Smooth muscle cell (in vitro differentiated cells): ENCODE measurements at regions not wholly inside any gene's neighbourhood (a gene's known extent, or its start where the extent isn't known, plus 50 kb on each side); places are given as distances from the start of the nearest gene placed in this dataset.

Source experiments
- DNase-seq: peaks from one replicate; lab custom pipeline; 2025; ENCODE audit not compliant: unreplicated experiment; lab: John Stamatoyannopoulos, UW
- H2AFZ ChIP-seq: fragments of 200-600 bp; sonication (generic); 2 replicates; pipeline ENCODE4 v1.6.0; 2016; ENCODE audit warnings: antibody characterized with exemption, low read depth, mild to moderate bottlenecking
- H3F3A ChIP-seq: fragments of 200-600 bp; sonication (generic); 2 replicates; pipeline ENCODE4 v1.6.0; 2017; ENCODE audit warnings: antibody characterized with exemption, low read depth
- H3K27ac ChIP-seq: fragments of 200-600 bp; sonication (generic); 2 replicates; pipeline ENCODE4 v1.5.1; 2016; ENCODE audit warnings: low read depth, mild to moderate bottlenecking
- H3K27me3 ChIP-seq: fragments of 200-600 bp; sonication (generic); 2 replicates; pipeline ENCODE4 v1.6.1; 2016; ENCODE audit warnings: low read depth, mild to moderate bottlenecking
- H3K36me3 ChIP-seq: fragments of 200-600 bp; sonication (generic); 2 replicates; pipeline ENCODE4 v1.5.1; 2016; ENCODE audit warnings: low read depth
- H3K4me1 ChIP-seq: fragments of 200-600 bp; sonication (generic); 2 replicates; pipeline ENCODE4 v1.5.1; 2016; ENCODE audit warnings: low read depth
- H3K4me2 ChIP-seq: fragments of 200-600 bp; sonication (generic); 2 replicates; pipeline ENCODE4 v1.6.0; 2016; ENCODE audit warnings: mild to moderate bottlenecking
- H3K4me3 ChIP-seq: fragments of 200-600 bp; sonication (generic); 2 replicates; pipeline ENCODE4 v1.5.1; 2016; ENCODE audit warnings: mild to moderate bottlenecking
- H3K79me2 ChIP-seq: fragments of 200-600 bp; sonication (generic); 2 replicates; pipeline ENCODE4 v1.6.0; 2016; ENCODE audit warnings: low read depth, mild to moderate bottlenecking
- H3K9ac ChIP-seq: fragments of 200-600 bp; sonication (generic); 2 replicates; pipeline ENCODE4 v1.6.0; 2016; ENCODE audit warnings: low read depth
- H3K9me3 ChIP-seq: fragments of 200-600 bp; sonication (generic); replicated peaks from 2 replicates; pipeline ENCODE4 v1.5.1; 2016; ENCODE audit warnings: low read depth
- H4K20me1 ChIP-seq: fragments of 200-600 bp; sonication (generic); 2 replicates; pipeline ENCODE4 v1.6.0; 2016; ENCODE audit warnings: low read depth
- WGBS: methylation state at CpG from one replicate; pipeline ENCODE4 v1.1.7; 2016; ENCODE audit warnings: low lambda C conversion rate; 5-methylcytosine and 5-hydroxymethylcytosine counted together
- TF ChIP-seq, protein P1 (sequence below): fragments of 200-600 bp; sonication (generic); IDR thresholded peaks from 2 replicates; pipeline ENCODE4 v1.5.1; 2017; ENCODE audit warnings: borderline replicate concordance, mild to moderate bottlenecking, antibody characterized with exemption; ENCODE audit not compliant: insufficient read depth, poor library complexity, severe bottlenecking

GRCh38 chr6:154619146-154619545 lies 108.7 kb upstream of the CNKSR3 start:
- Histone ChIP-seq H3K79me2 (no peaks in the 10 kb centered on the region), H2AFZ (no peak overlapping the region), H3F3A (peaks cover 6% of the 10 kb centered on the region), H3K4me3 (no peak overlapping the region), H3K4me2 (no peak overlapping the region), H3K4me1 (no peaks in the 10 kb centered on the region), H3K27ac (no peak overlapping the region), H3K36me3 (no peaks in the 10 kb centered on the region), H4K20me1 (no peaks in the 10 kb centered on the region), H3K9me3 (no peaks in the 10 kb centered on the region), H3K9ac (no peak overlapping the region), H3K27me3 (no peaks in the 10 kb centered on the region)
- TF ChIP-seq, protein P1, sequence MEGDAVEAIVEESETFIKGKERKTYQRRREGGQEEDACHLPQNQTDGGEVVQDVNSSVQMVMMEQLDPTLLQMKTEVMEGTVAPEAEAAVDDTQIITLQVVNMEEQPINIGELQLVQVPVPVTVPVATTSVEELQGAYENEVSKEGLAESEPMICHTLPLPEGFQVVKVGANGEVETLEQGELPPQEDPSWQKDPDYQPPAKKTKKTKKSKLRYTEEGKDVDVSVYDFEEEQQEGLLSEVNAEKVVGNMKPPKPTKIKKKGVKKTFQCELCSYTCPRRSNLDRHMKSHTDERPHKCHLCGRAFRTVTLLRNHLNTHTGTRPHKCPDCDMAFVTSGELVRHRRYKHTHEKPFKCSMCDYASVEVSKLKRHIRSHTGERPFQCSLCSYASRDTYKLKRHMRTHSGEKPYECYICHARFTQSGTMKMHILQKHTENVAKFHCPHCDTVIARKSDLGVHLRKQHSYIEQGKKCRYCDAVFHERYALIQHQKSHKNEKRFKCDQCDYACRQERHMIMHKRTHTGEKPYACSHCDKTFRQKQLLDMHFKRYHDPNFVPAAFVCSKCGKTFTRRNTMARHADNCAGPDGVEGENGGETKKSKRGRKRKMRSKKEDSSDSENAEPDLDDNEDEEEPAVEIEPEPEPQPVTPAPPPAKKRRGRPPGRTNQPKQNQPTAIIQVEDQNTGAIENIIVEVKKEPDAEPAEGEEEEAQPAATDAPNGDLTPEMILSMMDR = no peak
- 84% methylated on average over 5 of the region's 5 CpGs for WGBS
- no peak for DNase-seq

DNA sequence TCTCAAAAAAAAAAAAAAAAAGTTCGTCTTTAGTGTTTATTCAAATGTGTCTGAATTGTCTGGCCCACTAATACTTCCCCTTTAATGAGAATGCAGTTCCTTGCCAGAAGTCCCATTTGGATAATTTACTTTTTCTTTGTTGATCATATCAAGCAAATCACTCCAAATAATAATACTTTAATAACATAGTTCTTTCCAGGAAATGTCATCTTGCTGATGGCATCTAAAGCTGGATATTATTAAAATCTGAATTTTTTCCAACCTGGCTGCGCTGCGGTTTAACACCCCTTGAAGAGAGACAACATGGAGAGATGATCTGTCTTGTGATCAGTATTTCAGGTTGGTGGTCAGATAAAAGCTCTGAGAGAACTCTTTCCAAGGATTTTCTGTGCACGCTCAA lies 111.2 kb upstream of the CNKSR3 start:
- Histone ChIP-seq H2AFZ (no peak overlapping the region), H3K4me2 (no peak overlapping the region), H3K4me1 (no peaks in the 10 kb centered on the region), H3F3A (no peaks in the 10 kb centered on the region), H3K4me3 (no peak overlapping the region), H3K9ac (no peak overlapping the region), H3K9me3 (no peaks in the 10 kb centered on the region), H3K79me2 (no peaks in the 10 kb centered on the region), H3K27me3 (no peaks in the 10 kb centered on the region), H3K27ac (no peak overlapping the region), H3K36me3 (no peaks in the 10 kb centered on the region), H4K20me1 (no peaks in the 10 kb centered on the region)
- no peak for DNase-seq
- WGBS = 92% methylated on average over 4 of the region's 4 CpGs
- TF ChIP-seq, protein P1 = no peak

DNA sequence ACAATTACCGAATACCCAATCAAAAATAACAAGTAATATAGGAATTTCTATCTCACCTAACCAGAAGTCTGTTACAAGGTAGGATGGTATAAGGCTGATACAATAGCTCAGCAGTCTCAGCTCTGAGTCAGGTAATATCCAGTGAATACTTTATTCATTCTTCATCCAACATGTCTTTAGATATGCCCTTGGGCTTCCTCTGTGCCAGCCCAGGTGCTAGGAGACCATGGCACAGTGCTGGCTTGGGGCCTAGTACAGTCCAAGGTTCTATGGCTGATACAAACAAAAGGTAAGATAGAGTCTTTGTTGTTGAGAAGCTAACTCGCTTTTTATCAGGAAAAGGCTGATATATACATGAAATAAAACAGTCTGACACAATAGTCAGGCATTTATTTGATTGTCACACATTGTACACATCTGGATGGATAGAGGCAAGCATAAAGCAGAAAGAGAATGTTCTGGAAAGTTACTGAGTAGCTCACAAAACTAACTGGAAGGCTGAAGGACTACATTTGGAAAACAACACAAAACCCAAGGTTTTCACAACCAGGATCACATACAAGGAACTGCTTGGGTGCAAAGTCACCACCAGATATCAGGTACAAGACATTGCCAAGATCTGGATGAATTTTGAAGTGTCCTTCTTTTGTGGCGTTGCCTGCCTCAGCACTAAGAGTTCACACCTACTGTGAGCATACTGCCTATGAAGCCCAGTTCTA lies 110.4 kb upstream of the SCAF8 start:
- Histone ChIP-seq H4K20me1 (no peaks in the 10 kb centered on the region), H3K4me1 (no peaks in the 10 kb centered on the region), H3K27ac (no peak overlapping the region), H3K27me3 (no peaks in the 10 kb centered on the region), H3K9me3 (no peaks in the 10 kb centered on the region), H3K9ac (no peak overlapping the region), H3F3A (no peaks in the 10 kb centered on the region), H3K79me2 (no peaks in the 10 kb centered on the region), H3K36me3 (no peaks in the 10 kb centered on the region), H3K4me2 (no peak overlapping the region), H2AFZ (no peak overlapping the region), H3K4me3 (no peak overlapping the region)
- TF ChIP-seq, protein P1 = no peak
- WGBS = 95% methylated on average over 3 of the region's 3 CpGs
- no peak for DNase-seq

- Histone ChIP-seq H3K79me2 (no peaks in the 10 kb centered on the region), H2AFZ (no peak overlapping the region), H3K9me3 (no peaks in the 10 kb centered on the region), H3K27me3 (no peaks in the 10 kb centered on the region), H4K20me1 (no peaks in the 10 kb centered on the region), H3F3A (no peaks in the 10 kb centered on the region), H3K4me3 (no peak overlapping the region), H3K9ac (no peak overlapping the region), H3K4me1 (no peaks in the 10 kb centered on the region), H3K27ac (no peak overlapping the region), H3K36me3 (no peaks in the 10 kb centered on the region), H3K4me2 (no peak overlapping the region)
- DNase-seq = no peak
- TF ChIP-seq, protein P1 = no peak
- WGBS = 94% methylated on average over 6 of the region's 6 CpGs
Observed at GRCh38 chr6:154623391-154623790, 109.8 kb upstream of the SCAF8 start.
